Smooth muscle cell (in vitro differentiated cells): ENCODE measurements at regions not wholly inside any gene's neighbourhood (a gene's known extent, or its start where the extent isn't known, plus 50 kb on each side); places are given as distances from the start of the nearest gene placed in this dataset.

ENCODE experiments used
- DNase-seq: peaks from one replicate; lab custom pipeline; 2025; ENCODE audit not compliant: unreplicated experiment; lab: John Stamatoyannopoulos, UW
- H2AFZ ChIP-seq: fragments of 200-600 bp; sonication (generic); 2 replicates; pipeline ENCODE4 v1.6.0; 2016; ENCODE audit warnings: antibody characterized with exemption, low read depth, mild to moderate bottlenecking
- H3F3A ChIP-seq: fragments of 200-600 bp; sonication (generic); 2 replicates; pipeline ENCODE4 v1.6.0; 2017; ENCODE audit warnings: antibody characterized with exemption, low read depth
- H3K27ac ChIP-seq: fragments of 200-600 bp; sonication (generic); 2 replicates; pipeline ENCODE4 v1.5.1; 2016; ENCODE audit warnings: low read depth, mild to moderate bottlenecking
- H3K27me3 ChIP-seq: fragments of 200-600 bp; sonication (generic); 2 replicates; pipeline ENCODE4 v1.6.1; 2016; ENCODE audit warnings: low read depth, mild to moderate bottlenecking
- H3K36me3 ChIP-seq: fragments of 200-600 bp; sonication (generic); 2 replicates; pipeline ENCODE4 v1.5.1; 2016; ENCODE audit warnings: low read depth
- H3K4me1 ChIP-seq: fragments of 200-600 bp; sonication (generic); 2 replicates; pipeline ENCODE4 v1.5.1; 2016; ENCODE audit warnings: low read depth
- H3K4me2 ChIP-seq: fragments of 200-600 bp; sonication (generic); 2 replicates; pipeline ENCODE4 v1.6.0; 2016; ENCODE audit warnings: mild to moderate bottlenecking
- H3K4me3 ChIP-seq: fragments of 200-600 bp; sonication (generic); 2 replicates; pipeline ENCODE4 v1.5.1; 2016; ENCODE audit warnings: mild to moderate bottlenecking
- H3K79me2 ChIP-seq: fragments of 200-600 bp; sonication (generic); 2 replicates; pipeline ENCODE4 v1.6.0; 2016; ENCODE audit warnings: low read depth, mild to moderate bottlenecking
- H3K9ac ChIP-seq: fragments of 200-600 bp; sonication (generic); 2 replicates; pipeline ENCODE4 v1.6.0; 2016; ENCODE audit warnings: low read depth
- H3K9me3 ChIP-seq: fragments of 200-600 bp; sonication (generic); replicated peaks from 2 replicates; pipeline ENCODE4 v1.5.1; 2016; ENCODE audit warnings: low read depth
- H4K20me1 ChIP-seq: fragments of 200-600 bp; sonication (generic); 2 replicates; pipeline ENCODE4 v1.6.0; 2016; ENCODE audit warnings: low read depth
- CTCF ChIP-seq: fragments of 200-600 bp; sonication (generic); IDR thresholded peaks from 2 replicates; pipeline ENCODE4 v1.5.1; 2017; ENCODE audit warnings: borderline replicate concordance, mild to moderate bottlenecking, antibody characterized with exemption; ENCODE audit not compliant: insufficient read depth, poor library complexity, severe bottlenecking
- WGBS: methylation state at CpG from one replicate; pipeline ENCODE4 v1.1.7; 2016; ENCODE audit warnings: low lambda C conversion rate; 5-methylcytosine and 5-hydroxymethylcytosine counted together

DNA sequence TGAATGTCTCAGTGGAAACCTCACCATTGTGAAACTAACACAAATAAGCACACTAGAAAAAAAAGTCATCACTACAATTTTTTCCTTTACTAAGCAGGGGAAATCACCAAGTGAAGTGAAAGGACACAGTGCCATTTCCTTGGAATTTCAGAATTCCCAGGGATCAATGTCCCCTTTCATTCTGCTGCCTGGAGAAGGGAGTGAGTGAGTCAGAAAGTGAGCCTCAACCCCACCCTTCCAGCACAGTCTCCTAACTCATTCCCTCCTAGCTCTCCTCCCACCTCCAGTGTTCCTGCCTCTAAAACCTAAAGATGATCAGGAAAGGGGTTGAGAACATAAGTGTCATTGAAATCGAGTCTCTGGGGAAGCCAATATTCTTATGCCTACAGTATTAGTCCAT lies 608.5 kb downstream of the RNF144A start:
- H3K27me3 ChIP-seq: no peaks in the 10 kb centered on the region
- no peak overlapping the region for H3K27ac ChIP-seq
- TF ChIP-seq CTCF: no peak
- H3K79me2 ChIP-seq: no peaks in the 10 kb centered on the region
- H4K20me1 ChIP-seq: no peaks in the 10 kb centered on the region
- no peaks in the 10 kb centered on the region for H3K4me1 ChIP-seq
- no peak overlapping the region for H3K4me3 ChIP-seq
- H3K36me3 ChIP-seq: no peaks in the 10 kb centered on the region
- no peak for DNase-seq
- H3F3A ChIP-seq: no peaks in the 10 kb centered on the region
- H2AFZ ChIP-seq: no peak overlapping the region
- H3K4me2 ChIP-seq: no peak overlapping the region
- WGBS: 92% methylated on average over 1 of the region's 1 CpG
- no peak overlapping the region for H3K9ac ChIP-seq
- no peaks in the 10 kb centered on the region for H3K9me3 ChIP-seq

GRCh38 chr2:7527165-7527722 lies 610.0 kb downstream of the RNF144A start:
- no peaks in the 10 kb centered on the region for H3F3A ChIP-seq

DNA sequence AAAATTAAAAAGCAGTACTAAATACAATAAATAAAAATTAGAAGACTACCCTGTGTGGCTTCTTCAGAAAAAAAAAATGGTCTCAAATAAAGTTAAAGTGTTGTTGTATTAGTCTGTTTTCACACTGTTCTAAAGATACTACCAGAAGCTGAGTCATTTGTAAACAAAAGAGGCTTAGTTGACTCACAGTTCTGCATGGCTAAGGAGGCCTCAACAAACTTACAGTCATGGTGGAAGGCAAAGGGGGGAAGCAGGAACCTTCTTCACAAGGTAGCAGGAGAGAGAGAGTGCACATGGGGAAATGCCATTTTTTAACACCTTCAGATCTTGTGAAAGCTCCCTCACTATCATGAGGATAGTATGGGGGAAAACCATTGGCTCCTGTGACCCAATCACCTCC lies 612.8 kb downstream of the RNF144A start:
- Histone ChIP-seq H4K20me1 (no peaks in the 10 kb centered on the region), H3K4me1 (no peaks in the 10 kb centered on the region), H3K4me2 (no peak overlapping the region), H3K36me3 (no peaks in the 10 kb centered on the region), H3K9me3 (no peaks in the 10 kb centered on the region), H3F3A (no peaks in the 10 kb centered on the region), H3K79me2 (no peaks in the 10 kb centered on the region), H3K9ac (no peak overlapping the region), H3K27me3 (no peaks in the 10 kb centered on the region), H3K4me3 (no peak overlapping the region), H2AFZ (no peak overlapping the region), H3K27ac (no peak overlapping the region)
- TF ChIP-seq CTCF: no peak
- DNase-seq: no peak

More at GRCh38 chr2:7527165-7527722, 610.0 kb downstream of the RNF144A start:
- H3K27me3 ChIP-seq: no peaks in the 10 kb centered on the region
- no peaks in the 10 kb centered on the region for H4K20me1 ChIP-seq
- no peak overlapping the region for H3K9ac ChIP-seq
- 90% methylated on average over 3 of the region's 3 CpGs for WGBS
- TF ChIP-seq CTCF: no peak
- no peak overlapping the region for H2AFZ ChIP-seq
- H3K4me2 ChIP-seq: no peak overlapping the region
- H3K27ac ChIP-seq: no peak overlapping the region
- H3K4me1 ChIP-seq: no peaks in the 10 kb centered on the region
- H3K79me2 ChIP-seq: no peaks in the 10 kb centered on the region
- no peaks in the 10 kb centered on the region for H3K9me3 ChIP-seq
- no peaks in the 10 kb centered on the region for H3K36me3 ChIP-seq
- no peak overlapping the region for H3K4me3 ChIP-seq
- no peak for DNase-seq

DNA sequence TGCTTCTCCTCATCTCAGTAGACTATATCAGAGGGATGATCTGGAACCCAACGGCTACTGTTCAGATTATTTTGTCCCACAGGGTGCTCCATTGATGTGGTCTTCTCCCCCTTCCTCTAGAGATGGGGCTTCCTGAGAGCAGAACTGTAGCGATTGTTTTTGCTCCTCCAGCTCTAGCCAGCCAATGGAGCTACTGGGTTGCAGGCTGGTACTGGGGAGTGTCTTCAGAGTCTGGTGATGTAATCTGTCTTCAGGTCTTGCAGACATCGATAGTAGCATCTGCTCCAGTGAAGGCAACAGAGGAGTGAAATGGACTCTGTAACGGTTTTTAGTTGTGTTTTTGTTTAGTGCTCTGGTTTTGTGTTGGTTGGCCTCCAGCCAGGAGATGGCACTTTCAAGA lies 621.9 kb downstream of the RNF144A start:
- Histone ChIP-seq H3K9me3 (no peaks in the 10 kb centered on the region), H3K27ac (peak overlapping the region; percentile 40), H3K4me2 (no peak overlapping the region), H3K27me3 (no peaks in the 10 kb centered on the region), H3K9ac (no peak overlapping the region), H3K4me1 (peaks cover 6% of the 10 kb centered on the region), H3K36me3 (no peaks in the 10 kb centered on the region), H4K20me1 (no peaks in the 10 kb centered on the region), H3K79me2 (no peaks in the 10 kb centered on the region), H3K4me3 (no peak overlapping the region), H2AFZ (no peak overlapping the region), H3F3A (no peaks in the 10 kb centered on the region)
- WGBS: 63% methylated on average over 4 of the region's 4 CpGs
- no peak for TF ChIP-seq CTCF
- DNase-seq: no peak
